HG02852 (cell line): ENCODE measurements at regions not wholly inside any gene's neighbourhood (a gene's known extent, or its start where the extent isn't known, plus 50 kb on each side); places are given as distances from the start of the nearest gene placed in this dataset.

Source experiments
- ATAC-seq: cut with Tn5 transposase; IDR thresholded peaks from one replicate; pipeline ENCODE4 v1.9.1; 2021; ENCODE audit warnings: mild to moderate bottlenecking, moderate library complexity; ENCODE audit not compliant: unreplicated experiment

DNA sequence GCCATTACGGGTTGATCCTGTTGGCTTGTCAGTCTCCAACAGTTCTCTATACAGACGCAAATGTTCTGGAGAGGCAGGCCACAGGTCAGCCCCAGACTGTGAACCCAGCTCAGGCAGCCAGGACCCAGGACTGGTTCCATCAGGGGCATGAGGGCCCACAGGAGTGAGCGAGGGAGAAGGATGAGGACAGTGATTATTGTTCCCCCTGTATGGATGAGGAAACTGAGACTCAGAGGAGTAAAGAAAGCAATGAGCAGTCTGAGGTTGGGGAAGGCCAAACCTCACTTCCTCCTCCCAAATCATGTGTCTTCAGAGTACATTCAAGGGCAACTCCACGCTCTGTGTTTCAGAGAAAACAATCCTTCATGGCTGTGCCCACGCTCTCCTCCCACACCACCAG is 121.9 kb downstream of the RPLP1 start:
- no peak for ATAC-seq

DNA sequence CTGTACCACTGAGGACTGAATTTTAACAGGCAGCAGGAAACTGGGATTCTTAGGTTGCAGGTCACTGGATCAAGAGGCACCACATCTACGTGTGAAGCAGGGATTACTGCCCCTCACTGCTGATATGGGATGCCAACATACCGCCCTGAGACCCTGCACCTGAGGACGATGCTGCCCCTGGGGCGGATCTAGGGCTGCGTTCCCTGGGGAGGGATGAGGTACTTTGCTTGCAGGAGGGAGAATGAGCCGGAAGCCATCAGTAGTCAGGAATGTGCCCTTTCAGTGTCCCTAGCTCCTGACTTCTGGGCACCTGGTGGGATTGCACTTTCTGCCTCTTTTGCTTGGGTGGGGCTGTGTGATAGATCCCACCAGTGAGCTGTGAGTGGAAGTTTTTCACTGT is 122.8 kb downstream of the RPLP1 start:
- ATAC-seq, result no peak

DNA sequence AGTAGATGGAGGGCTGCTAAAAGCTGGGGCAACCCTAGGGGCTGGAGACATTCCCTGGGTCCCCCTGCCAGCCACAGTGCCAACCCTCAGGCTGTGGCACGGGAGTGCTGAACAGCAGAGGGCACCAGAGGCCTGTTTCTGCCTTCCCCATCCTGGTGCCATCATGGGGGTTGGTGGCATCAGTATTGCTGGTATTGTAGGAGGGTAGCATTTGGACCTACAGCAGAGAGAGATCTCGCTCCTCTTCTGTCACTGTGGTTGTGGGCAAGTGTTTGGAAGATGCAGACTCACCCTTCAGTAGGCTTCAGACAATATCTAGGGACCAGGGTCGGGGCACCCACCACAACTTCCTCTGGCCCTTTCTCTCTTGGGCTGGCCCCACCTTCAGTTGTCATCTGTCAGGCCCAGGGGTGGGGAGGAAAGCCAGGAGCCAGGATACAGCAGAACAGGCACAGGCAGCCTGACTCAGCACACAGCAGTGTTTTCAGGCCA is 123.5 kb downstream of the RPLP1 start:
- no peak for ATAC-seq

DNA sequence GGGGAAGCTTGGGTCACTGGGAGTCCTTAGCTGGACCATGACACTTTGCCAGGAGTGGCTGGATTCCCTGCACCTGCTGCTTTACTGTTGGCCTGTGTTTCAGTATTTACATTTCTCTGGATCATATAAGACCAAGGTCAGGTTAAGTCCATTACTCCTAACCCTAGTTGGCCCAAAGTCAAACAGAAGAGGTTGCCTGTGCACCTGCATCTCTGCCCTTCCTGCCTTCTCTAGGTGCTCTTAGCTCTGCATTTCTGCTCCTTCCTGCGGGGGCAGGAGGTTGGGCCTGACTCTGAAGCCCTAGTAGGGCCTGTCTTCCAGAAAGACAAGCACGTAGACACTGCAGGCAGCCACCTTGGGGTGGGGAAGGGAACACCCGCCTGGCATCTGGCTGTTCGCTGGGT is 124.3 kb downstream of the RPLP1 start:
- ATAC-seq, result no peak

DNA sequence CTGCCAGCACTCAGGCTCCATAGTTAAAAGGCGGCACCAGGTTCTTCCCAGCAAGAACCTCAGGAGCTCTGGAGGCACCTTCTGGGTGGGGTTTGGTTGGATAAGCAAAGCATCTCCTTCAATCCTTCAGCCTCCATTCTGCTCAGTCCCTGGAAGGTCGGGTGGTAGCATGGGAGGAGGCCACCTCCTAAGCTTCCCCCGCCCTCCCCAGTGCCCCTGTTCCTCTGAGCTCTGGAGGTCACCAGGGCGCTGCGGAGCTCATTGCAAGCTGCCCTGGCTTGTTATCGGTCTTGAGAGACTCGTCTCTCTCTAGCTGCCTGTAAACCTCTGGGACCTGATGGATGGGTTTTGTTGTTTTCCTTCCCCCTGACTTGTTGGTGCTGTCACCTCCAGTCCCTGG is 124.8 kb downstream of the RPLP1 start:
- no peak for ATAC-seq

DNA sequence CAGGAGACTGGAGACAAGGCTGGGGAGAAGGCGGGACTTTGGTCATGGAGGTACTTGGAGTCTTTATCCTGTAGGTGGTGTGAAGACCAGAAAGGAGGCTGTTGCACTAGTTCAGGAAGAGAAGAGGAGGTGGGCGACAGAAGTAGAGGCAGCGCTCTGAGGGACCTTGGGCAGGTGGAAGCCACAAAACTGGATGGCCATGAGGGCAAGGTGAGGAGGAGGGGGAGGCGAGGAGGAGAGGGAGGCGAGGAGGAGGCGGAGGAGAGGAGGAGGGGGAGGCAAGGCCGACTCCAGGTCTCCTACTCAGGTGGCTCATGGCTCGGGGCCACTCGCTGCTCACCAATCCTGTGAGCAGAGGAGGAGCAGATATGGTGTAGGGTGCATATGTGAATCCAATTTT is 125.6 kb downstream of the RPLP1 start:
- no peak for ATAC-seq

DNA sequence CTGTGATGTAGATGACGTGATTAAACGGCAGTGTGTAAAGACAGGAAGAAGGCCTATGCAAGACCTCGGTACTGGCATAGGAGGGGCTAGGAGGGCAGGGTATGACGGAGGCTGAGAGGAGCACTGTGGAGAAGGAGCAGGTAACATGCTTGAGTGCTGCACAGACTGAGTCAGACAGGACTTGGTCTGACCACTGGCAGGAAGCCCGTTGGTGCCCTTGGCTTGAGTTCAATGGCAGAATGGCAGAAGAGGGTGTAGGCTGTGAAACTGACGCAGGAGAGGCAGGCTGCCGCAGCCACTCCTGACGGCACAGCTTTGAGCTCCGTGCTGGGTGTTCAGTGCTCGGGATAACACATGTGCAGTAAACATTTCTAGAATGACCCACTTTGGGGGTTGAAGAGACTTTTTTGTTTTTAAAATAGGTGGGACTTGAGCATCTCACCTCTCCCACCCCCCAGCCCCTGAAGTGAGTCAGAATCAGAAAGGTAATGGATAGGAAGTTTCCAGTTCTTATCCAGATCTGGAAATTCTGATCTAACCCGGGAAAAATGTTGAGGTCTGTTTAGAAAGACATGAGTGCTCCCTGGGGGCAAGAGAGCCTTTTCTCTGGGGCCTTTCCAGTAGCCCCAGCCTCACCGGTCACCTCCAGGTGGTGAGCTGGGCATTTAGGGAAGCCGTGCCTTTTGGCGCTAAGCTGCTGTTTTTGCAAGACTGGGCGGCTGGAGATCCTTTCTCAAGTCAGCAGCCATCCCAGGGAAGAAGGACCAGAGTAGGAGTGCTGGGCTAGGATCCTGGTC is 126.4 kb downstream of the RPLP1 start:
- ATAC-seq, result no peak

DNA sequence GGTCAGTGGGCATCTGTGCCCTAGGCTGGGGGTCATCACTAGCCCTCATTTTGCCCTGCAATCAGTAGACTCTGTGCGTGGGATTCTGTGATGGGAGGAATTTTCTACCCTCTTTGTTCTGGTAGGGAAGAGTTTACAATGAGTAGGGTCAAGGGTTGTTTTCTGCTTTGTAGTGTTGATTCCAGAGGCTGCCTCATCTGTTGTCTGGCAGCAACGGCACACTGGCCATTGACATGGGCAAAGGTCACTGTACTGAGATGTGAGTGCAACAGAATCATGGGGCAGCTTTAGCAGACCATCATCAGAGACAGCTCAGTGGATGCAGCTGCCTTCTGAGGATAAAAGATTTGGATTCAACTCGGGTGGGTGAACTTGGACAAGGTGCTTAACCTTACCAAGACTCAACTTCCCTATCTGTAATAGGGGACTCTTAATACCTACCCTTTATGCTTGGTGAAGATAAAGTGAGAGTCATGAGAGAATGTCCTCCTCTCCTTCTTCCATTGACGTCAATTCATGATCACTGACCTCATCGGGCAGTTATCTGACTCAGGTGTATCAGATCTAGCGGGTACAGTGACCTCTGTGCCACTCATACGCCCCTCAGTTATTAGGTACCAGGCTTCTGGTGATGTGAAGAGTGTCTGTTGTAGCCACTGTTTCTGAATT is 127.5 kb downstream of the RPLP1 start:
- ATAC-seq, result no peak

DNA sequence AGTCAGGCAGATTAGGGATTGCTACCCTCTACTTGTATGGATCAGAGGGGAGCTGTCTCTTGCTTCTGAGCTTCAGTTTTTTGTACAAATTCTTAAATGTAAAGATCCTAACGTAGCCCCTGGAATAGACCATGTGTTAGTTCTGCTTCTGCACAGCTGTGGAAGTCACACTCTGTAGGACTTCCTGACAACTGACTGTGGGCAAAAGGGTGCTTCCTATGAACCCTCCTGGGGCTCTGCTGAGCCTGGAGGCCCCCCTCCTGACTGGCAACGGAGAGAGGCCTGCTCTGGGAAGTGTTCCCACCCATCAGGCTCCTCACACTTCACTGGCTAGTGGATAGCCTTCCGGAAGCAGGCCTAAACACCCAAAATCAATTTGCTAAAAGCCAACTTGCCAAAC is 131.0 kb downstream of the RPLP1 start:
- ATAC-seq, result no peak

DNA sequence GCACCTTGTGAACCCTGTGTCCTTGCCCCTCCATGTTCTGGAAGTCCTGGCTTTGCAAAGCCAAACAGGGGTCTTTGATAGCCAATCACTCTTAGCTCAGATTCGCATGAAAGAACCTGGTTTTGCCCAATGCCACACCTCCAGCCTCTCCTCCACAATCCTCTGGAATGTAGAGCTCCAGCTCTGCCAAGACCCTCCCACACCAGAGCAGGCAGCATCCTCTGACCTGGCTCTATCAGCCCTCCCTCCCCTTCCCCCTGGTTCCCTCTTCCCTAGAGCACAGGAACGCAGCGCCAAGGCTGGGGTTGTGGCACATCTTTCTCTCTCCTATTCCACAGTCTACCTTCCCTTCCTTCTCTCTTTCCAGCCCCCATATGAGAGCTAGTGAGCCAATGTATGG is 133.3 kb downstream of the RPLP1 start:
- ATAC-seq, result no peak

DNA sequence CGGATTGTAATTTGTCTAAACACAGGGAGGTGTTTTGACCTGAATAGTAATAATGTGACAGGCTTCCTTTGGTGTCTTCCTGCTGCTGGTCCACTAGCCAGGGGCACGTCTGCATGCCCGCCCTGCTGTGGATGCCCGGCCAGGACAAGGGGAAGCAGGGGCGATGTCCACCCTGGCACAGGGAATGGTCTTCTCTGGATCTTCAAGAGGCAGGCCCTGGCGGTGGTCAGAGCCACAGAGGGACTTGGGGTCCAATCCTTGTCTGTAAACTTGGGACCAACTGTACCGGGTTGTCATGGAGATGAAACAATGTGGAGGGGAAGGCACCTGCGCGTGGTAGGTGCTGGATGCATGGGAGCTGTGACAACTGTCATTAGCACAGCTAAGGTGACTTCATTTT is 134.1 kb downstream of the RPLP1 start:
- ATAC-seq, result no peak

DNA sequence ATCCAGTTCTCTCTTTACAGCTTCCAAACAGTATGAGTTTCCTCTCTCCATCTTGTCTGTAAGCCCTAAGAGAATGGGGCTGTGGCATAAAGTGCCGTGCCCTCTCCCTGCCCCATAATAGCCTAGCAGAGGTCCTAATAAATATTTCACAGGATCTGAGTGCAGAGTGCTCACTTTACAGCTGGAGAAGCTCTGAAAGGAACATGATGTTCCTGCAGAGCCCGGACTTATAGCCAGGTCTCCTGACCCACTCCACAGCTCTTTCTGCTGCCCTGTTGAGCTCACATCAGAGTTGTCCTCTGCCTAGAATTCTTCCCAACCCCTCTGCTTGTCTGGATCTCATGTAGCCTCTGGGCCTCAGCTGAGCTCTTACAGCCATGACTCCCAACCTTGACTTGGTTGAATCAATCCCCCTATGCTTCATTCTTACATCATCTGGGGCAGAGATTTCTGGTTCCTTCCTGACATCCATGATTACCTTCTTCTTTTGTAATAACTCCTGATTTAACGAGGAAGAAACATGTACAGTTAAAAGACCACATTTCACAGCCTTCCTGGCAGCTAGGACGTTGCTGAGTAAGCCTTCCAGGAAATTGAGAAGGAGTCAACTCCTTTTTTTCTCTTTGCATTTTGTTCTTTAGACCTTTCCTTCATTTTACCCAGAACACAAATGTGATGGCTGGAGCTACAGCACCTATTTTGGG is 135.3 kb downstream of the RPLP1 start:
- no peak for ATAC-seq

DNA sequence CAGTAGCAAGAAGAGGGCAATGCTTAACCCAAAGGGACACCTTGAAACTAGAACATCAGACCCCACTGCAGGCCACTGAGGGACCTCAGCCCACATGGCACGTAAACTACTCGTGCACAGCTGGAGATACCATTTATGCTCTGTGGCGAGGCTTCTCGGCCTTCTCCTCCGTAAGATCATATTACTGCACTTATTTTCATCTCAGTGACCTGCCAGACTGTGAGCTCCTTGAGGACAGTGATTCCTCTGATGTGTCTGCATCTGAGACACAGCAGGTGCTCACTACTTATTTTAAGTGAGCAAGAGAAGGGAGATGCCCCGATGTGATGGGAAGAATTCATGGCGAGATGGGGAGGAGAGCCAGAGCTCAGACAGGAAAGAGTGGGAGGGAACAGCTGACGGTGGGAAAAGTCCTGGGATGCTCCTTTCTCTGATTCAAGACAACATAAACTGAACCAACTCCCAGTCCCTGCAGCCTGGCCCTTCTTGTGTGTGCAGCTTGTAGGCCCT is 137.6 kb downstream of the RPLP1 start:
- ATAC-seq, result no peak

DNA sequence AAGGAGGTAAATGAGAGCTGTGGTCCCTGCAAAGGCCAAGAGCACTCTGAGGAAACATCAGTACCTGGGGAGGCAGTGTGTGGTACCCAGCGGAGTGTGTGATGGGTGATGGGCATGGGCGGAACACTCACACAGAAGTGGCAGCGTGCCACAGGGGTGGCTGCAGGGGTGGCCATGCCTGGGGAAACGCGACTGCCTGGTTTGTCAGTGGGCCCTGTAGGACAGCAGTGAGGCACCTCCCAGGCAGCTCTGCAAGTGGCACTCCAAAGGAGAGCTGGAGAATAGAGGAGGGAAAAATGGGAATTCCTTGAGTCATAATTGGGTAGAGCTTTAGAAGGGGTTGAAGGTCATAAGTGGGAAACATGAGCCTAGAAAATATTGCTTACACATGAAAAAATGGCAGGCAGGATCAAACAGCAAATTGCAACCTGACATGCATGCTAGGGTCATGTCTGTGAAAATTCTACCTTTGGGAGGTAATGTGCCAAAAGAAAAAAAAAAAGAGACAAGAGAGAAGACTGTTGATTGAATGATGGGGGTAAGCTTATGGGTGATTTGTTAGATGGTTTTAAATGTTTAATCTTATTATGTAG is 138.4 kb downstream of the RPLP1 start:
- no peak for ATAC-seq

DNA sequence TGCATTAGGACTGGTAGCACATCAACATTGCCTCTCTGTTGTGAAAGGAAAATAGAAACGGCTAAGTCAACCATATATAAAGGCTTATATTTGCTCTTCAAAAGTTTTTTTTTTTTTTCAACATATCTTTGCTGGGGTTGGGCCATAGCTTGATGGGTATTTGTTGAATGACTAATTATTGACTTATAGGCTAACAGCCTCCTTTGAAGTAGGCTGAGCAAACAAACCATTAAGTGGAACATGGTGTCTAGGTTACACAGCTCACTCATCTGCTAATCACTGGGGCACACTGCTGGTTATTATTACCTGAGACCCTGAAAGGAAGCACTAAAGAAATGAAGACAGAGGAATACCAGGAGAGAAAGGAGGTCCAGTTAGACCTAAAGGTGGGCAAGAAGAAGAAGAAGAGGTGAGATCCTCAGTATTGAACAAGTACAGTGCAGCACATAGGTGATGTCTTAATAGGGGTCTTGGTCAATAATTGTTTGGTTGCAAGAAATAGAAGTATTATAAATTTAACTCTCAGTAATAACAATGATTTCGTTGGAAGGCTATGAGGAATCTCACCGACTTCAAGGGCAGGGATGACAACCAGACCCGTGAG is 139.4 kb downstream of the RPLP1 start:
- no peak for ATAC-seq

DNA sequence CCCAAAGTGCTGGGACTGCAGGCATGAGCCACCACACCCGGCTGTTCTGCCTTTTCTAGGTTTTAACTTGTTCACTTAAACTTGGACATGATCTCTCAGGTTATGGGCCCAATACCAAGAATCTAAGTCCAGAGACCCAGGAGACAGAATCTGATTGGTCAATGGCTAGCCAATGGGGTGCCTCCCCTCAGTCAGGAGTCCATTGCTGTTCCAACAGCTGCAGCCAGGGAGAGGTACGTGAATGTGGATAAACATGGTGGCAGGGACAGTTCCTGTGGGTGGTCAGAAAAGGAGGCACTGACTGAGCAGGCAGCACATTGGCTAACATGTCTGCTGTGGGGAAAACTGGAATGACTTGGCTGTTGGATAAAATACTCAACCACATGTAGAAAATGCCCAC is 140.3 kb downstream of the RPLP1 start:
- ATAC-seq, result no peak

DNA sequence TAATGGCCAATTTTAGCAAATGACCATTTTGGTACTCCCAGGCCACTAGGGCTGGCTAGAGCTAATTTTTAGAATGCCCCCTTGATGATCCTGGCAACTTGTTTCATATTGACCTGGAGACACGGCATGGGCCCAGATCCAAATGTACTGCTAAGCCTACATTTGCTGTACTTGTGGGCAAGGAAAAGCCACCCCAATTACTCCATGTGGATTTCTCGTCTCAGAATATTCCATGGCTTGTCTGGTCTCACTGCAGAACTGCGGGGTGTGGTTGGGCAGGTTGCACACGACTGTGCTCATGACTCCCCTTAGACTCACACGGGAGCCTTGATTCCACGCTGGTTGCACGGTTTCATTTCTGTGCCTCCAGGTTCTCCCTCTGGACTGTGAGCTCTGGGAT is 140.9 kb downstream of the RPLP1 start:
- ATAC-seq, result no peak

DNA sequence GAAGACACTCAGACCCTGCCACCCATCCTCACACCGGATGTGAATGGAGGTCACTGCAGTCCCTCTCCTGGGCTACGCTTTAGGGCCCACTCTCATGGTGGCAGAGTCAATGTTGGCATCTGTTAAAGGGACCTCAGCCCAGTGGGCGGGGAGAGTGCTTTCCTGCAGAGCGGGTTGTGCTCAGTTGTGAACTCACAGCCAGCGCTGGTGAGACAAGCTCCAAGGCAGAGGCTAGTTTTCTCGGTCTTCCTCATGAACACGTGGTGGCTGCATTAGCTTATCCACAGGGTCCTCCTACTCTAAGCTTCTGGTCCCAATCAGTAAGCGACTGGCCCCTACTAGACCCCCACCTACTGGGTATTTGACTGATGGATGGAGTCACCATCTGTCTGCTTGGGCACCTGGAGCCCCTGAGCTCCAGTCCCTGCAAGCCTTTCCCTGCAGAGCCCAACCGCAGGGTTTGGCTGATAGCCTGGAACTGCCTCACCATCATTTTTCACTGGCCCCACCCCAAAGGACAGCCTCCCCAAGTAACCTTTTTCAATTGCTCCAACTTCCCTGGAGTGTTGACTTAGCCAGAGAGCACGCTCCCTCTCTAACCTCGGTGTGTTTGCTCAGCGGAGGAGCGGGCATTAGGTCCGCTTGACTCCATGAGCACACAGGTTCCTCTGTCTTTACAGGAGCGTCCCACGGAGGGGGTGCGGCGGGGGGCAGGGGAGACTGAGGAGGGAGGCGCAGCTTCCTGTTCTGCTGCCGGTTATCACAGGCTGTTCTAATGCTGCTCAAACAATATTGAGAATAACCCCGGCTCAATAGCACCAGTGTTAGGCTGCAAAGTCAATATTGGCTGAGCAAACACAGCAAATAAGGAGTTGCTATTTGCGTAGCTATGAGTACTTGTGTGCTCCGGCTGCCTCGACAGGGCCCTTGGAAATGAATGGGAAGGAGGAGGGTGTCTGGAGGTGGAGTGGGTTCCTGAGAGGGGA is 141.7 kb downstream of the RPLP1 start:
- ATAC-seq, result no peak

DNA sequence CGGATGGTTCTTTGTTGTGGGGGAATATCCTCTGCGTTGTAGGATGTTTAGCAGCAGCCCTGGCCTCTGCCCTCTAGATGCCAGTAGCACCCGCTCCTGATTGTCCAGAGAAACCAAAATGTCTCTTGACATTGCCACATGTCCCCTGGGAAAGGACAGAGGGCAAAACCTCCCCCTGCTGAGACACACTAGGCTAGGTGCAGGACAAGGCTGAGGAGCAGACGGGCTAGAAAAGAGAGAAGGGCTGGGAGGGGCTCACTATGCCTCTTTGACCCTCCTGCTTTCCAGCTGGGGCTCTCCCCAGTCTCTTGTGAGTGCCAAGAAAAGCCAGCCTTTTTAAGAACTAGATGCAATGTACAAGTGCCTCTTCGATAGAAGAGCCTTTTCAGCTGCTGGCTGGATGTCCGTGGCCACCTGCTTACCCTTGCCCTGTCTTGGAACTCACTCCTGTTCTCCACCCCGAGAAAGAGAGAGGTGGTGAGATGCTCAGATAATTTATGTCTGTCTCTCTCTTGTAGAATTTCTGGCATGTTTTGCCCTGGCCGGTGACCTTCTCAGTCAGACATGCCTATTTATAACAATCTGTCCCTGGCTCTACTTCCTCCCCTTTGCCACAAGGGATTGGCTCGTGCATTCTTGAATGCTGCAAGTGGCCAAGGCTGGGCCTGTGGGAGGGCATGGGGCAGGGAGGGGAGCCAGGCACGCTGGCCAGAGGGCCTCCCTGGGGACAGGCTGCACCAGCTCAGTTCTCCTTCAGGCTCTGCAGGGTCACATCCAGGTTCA is 142.6 kb downstream of the RPLP1 start:
- no peak for ATAC-seq
